Endothelial cell of umbilical vein (primary cell): ENCODE measurements at regions not wholly inside any gene's neighbourhood (a gene's known extent, or its start where the extent isn't known, plus 50 kb on each side); places are given as distances from the start of the nearest gene placed in this dataset.

Experiments used
- BruUV-seq: library from RNA; stranded (reverse); fragments of 400-500 nt; replicated peaks from 2 replicates; lab custom pipeline; 2021; lab: Mats Ljungman, UMichigan
- CTCF ChIA-PET: fragments of 300-600, 350-600 bp; sonication (Branson Sonifier 250); formaldehyde crosslinking; loops from one replicate; lab custom pipeline; 2021; ENCODE audit warnings: antibody characterized with exemption, inconsistent platforms; lab: Charles Lee
- POLR2A ChIA-PET: fragments of 300-600, 350-600 bp; sonication (Branson Sonifier 250); formaldehyde crosslinking; loops from one replicate; lab custom pipeline; 2021; ENCODE audit warnings: antibody characterized with exemption, inconsistent platforms; lab: Charles Lee
- DNase-seq: peaks from one replicate; pipeline ENCODE4 v3.0.0-alpha.2; 2011; ENCODE audit warnings: low read depth, low spot score
- FAIRE-seq: peaks from 2 replicates; lab custom pipeline; 2011; peaks lifted over from hg19 to GRCh38; lab: Jason Lieb, UNC
- H2AFZ ChIP-seq: 2 replicates; pipeline ENCODE4 v1.6.0; 2012; ENCODE audit warnings: low read depth, low read length, control low read depth, inconsistent platforms
- H3K27ac ChIP-seq: 2 replicates; pipeline ENCODE4 v1.5.1; 2011; ENCODE audit warnings: low read depth, mild to moderate bottlenecking, control low read depth, low read length, moderate library complexity; ENCODE audit not compliant: insufficient read depth
- H3K27me3 ChIP-seq, 2 experiments: 2 replicates each; pipeline versions ENCODE4 v1.6.0 to v1.6.1; 2011; ENCODE audit warnings: low read length in 2 of 2, mixed read lengths in 1 of 2; ENCODE audit not compliant: control insufficient read depth in 2 of 2, insufficient read depth in 2 of 2
- H3K36me3 ChIP-seq, 2 experiments: 2 replicates in 1 of 2; 3 replicates in 1 of 2; pipeline ENCODE4 v1.5.1; 2011; ENCODE audit warnings: low read length in 2 of 2, mild to moderate bottlenecking in 1 of 2, moderate library complexity in 1 of 2; ENCODE audit not compliant: control insufficient read depth in 2 of 2, insufficient read depth in 2 of 2; ENCODE audit errors: extremely low read depth in 1 of 2
- H3K4me1 ChIP-seq: 3 replicates; pipeline ENCODE4 v1.5.1; 2011; ENCODE audit warnings: mild to moderate bottlenecking, low read length; ENCODE audit not compliant: control insufficient read depth, insufficient read depth; ENCODE audit errors: extremely low read depth
- H3K4me2 ChIP-seq: 2 replicates; pipeline ENCODE4 v1.6.1; 2011; ENCODE audit warnings: low read length, control low read depth, mixed read lengths; ENCODE audit not compliant: insufficient read depth
- H3K4me3 ChIP-seq, 3 experiments: fragments of 200-600 bp in 1 of 3; sonication (generic), shearing (Covaris generic) in 1 of 3; replicated peaks in 1 of 3; 2 replicates each; pipeline ENCODE4 v1.5.1; 2011 to 2016; ENCODE audit warnings: control low read depth in 3 of 3, low read length in 3 of 3, mild to moderate bottlenecking in 2 of 3, inconsistent platforms in 1 of 3, low read depth in 1 of 3, moderate library complexity in 1 of 3; ENCODE audit not compliant: insufficient read depth in 1 of 3
- H3K79me2 ChIP-seq: 2 replicates; pipeline ENCODE4 v1.6.0; 2012; ENCODE audit warnings: low read length, inconsistent platforms; ENCODE audit not compliant: control insufficient read depth, insufficient read depth
- H3K9ac ChIP-seq: replicated peaks from 2 replicates; pipeline ENCODE3; 2011; ENCODE audit warnings: low read length, control low read depth; ENCODE audit not compliant: insufficient read depth; ENCODE audit errors: extremely low read depth
- H3K9me1 ChIP-seq: replicated peaks from 3 replicates; pipeline ENCODE4 v1.6.0; 2011; ENCODE audit warnings: mild to moderate bottlenecking, low read length; ENCODE audit not compliant: control insufficient read depth, insufficient read depth; ENCODE audit errors: extremely low read depth
- H3K9me3 ChIP-seq: replicated peaks from 2 replicates; pipeline ENCODE4 v1.5.1; 2012; ENCODE audit warnings: low read length, inconsistent platforms; ENCODE audit not compliant: control insufficient read depth, insufficient read depth
- H4K20me1 ChIP-seq: replicated peaks from 2 replicates; pipeline ENCODE3; 2011; ENCODE audit warnings: mild to moderate bottlenecking, low read length; ENCODE audit not compliant: control insufficient read depth, insufficient read depth; ENCODE audit errors: extremely low read depth
- EZH2 ChIP-seq: IDR thresholded peaks from 2 replicates; pipeline ENCODE4 v1.6.1; 2012; ENCODE audit warnings: borderline replicate concordance, low read depth, mild to moderate bottlenecking, moderate library complexity, low read length, inconsistent platforms; ENCODE audit not compliant: severe bottlenecking
- FOS ChIP-seq: IDR thresholded peaks from 2 replicates; pipeline ENCODE4 v1.6.1; 2011; ENCODE audit warnings: mild to moderate bottlenecking, low read length, moderate library complexity, borderline replicate concordance; ENCODE audit not compliant: insufficient read depth
- GATA2 ChIP-seq: IDR thresholded peaks from 2 replicates; pipeline ENCODE4 v1.7.0; 2011; ENCODE audit warnings: low read depth, mild to moderate bottlenecking, moderate library complexity, mixed read lengths, low read length; ENCODE audit not compliant: insufficient read length, insufficient read depth
- JUN ChIP-seq: IDR thresholded peaks from 2 replicates; pipeline ENCODE4 v1.6.1; 2011; ENCODE audit warnings: borderline replicate concordance, low read depth; ENCODE audit not compliant: insufficient read length, insufficient read depth
- MAX ChIP-seq: IDR thresholded peaks from 2 replicates; pipeline ENCODE4 v1.6.1; 2011; ENCODE audit not compliant: insufficient read depth, insufficient read length
- MYC ChIP-seq: IDR thresholded peaks from one replicate; pipeline ENCODE4 v1.6.1; 2011; ENCODE audit warnings: mild to moderate bottlenecking, low read depth, low read length
- POLR2A ChIP-seq: IDR thresholded peaks from 2 replicates; pipeline ENCODE4 v1.6.1; 2012; ENCODE audit warnings: low read depth, mild to moderate bottlenecking, control low read depth, low read length
- POLR2AphosphoS5 ChIP-seq: IDR thresholded peaks from 2 replicates; pipeline ENCODE4 v1.6.1; 2012; ENCODE audit warnings: low read depth, mild to moderate bottlenecking, control low read depth, low read length, moderate library complexity; ENCODE audit not compliant: insufficient read depth
- dilution Hi-C: fragments of 300-500 bp; cut with MboI; formaldehyde crosslinking; loops from one replicate; pipeline ENCODE4 v1.15.0; 2019; ENCODE audit warnings: low sequenced_read_pairs; ENCODE audit not compliant: extremely low pct_ligation_motif_present
- intact Hi-C: fragments of 100-400 bp; cut with micrococcal nuclease; formaldehyde crosslinking; loops from one replicate; pipeline ENCODE4 v1.10.0; 2022
- TF ChIP-seq, protein P1 (sequence below), 2 donors: IDR thresholded peaks; 1 replicate in 1 of 2; 2 replicates in 1 of 2; pipeline ENCODE4 v1.5.1; 2011; ENCODE audit warnings: low read length in 2 of 2, mild to moderate bottlenecking in 2 of 2, moderate library complexity in 2 of 2, control low read depth in 1 of 2, inconsistent platforms in 1 of 2, low read depth in 1 of 2; ENCODE audit not compliant: insufficient read depth in 1 of 2; ENCODE audit errors: extremely low read depth in 1 of 2

DNA sequence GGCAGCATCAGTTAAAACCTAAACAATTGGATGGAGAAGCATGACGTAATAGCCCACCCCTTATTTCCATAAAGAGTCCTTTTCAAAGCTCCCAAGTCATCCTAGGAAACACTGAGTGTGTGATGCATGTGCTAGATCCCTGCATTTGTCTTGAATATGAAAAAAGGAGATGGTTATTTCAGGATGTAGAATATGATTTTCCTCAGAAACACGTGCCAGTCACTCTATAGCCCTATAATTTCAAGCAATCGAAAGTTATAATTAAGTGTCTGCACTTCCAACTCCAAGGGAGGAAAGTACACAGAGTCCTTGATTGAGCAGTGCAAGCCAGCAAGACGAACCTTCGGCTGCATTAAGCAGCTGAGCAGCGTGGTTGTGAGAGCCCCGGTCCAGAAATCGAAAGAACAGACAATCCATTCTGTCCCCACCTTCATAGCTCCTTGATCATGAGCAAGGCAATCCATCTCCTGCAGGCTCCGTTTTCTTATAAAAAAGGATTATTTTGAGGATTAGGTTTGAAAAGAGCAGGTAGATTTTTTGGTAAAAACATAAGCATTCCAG is 287.7 kb downstream of the FBXO15 start:
- Histone ChIP-seq H3K9me3 (peaks cover 15% of the 10 kb centered on the region), H3K27me3 (no peaks in the 10 kb centered on the region), H3K79me2 (no peaks in the 10 kb centered on the region), H4K20me1 (no peaks in the 10 kb centered on the region), H3K4me2 (no peak overlapping the region), H3K36me3 (no peaks in the 10 kb centered on the region), H3K4me3 (no peak overlapping the region), H3K4me1 (no peaks in the 10 kb centered on the region), H3K9ac (no peak overlapping the region), H2AFZ (no peak overlapping the region), H3K27ac (no peak overlapping the region), H3K9me1 (no peaks in the 10 kb centered on the region)
- intact Hi-C loops = no loop called here
- no peak for DNase-seq
- BruUV-seq = no TSS peak
- no peak for TF ChIP-seq MYC
- TF ChIP-seq, protein P1, sequence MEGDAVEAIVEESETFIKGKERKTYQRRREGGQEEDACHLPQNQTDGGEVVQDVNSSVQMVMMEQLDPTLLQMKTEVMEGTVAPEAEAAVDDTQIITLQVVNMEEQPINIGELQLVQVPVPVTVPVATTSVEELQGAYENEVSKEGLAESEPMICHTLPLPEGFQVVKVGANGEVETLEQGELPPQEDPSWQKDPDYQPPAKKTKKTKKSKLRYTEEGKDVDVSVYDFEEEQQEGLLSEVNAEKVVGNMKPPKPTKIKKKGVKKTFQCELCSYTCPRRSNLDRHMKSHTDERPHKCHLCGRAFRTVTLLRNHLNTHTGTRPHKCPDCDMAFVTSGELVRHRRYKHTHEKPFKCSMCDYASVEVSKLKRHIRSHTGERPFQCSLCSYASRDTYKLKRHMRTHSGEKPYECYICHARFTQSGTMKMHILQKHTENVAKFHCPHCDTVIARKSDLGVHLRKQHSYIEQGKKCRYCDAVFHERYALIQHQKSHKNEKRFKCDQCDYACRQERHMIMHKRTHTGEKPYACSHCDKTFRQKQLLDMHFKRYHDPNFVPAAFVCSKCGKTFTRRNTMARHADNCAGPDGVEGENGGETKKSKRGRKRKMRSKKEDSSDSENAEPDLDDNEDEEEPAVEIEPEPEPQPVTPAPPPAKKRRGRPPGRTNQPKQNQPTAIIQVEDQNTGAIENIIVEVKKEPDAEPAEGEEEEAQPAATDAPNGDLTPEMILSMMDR (IDR thresholded peaks at IDR 0.05; ENCODE audit: extremely low read depth in 1 of 2, insufficient read depth in 1 of 2, low read depth in 1 of 2, low read length in 2 of 2) = no peak
- TF ChIP-seq EZH2 = no peak
- TF ChIP-seq POLR2A = no peak
- no peak for TF ChIP-seq FOS
- TF ChIP-seq GATA2 = no peak
- TF ChIP-seq MAX = no peak
- TF ChIP-seq JUN = no peak
- no peak for TF ChIP-seq POLR2AphosphoS5
- ChIA-PET POLR2A (no interaction called here), CTCF (no interaction called here)
- no peak for FAIRE-seq
- dilution Hi-C loops = no loop called here
